ENCODE measurements at regions not wholly inside any gene's neighbourhood (a gene's known extent, or its start where the extent isn't known, plus 50 kb on each side); places are given as distances from the start of the nearest gene placed in this dataset.

DNA sequence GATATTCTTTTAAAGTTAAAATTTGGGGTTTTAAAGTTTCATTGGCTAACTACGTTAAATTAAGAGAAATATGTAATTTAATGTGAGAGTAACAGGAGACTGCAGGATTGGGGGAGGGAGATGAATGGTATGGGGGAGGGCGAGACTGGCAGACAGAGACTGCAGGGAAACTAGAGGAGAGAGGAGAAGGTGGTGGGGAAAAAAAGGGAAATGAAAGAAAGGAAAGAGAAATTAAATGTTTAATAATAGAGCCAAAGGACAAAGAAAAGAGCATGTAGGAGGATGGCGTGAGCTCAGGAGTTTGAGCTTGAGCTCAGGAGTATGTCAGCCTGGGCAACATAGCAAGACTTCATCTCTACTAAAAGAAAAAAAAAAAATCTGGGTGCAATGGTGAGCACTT is 115.9 kb downstream of the RFC3 start:
- no peak for TF ChIP-seq GATA2 (IDR thresholded peaks at IDR 0.05; ENCODE audit: low read depth, low read length)
- no peak for TF ChIP-seq GATA3 (IDR thresholded peaks at IDR 0.05; ENCODE audit: low read depth, low read length)

DNA sequence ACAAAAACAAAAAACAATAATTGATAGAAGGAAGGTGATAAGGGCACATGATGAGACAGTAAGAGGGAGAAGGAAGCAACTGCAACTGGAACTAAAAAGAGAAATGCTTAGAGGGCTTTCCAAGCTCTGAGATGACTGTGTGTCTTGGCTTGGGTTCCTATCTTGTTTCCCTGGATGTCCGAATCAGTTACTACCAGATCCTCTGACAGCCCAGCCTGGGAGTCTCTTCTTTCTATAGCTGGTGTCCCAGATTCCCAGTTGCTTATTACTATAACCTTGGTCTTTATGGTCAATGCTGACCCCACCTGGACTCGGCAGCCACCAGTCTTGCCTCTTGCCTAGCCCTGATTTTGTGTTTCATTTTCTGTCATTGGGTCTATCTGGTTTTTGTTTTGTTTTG is 116.4 kb downstream of the RFC3 start:
- TF ChIP-seq GATA3 (IDR thresholded peaks at IDR 0.05; ENCODE audit: low read depth, low read length) (no peak), GATA2 (IDR thresholded peaks at IDR 0.05; ENCODE audit: low read depth, low read length) (no peak)

DNA sequence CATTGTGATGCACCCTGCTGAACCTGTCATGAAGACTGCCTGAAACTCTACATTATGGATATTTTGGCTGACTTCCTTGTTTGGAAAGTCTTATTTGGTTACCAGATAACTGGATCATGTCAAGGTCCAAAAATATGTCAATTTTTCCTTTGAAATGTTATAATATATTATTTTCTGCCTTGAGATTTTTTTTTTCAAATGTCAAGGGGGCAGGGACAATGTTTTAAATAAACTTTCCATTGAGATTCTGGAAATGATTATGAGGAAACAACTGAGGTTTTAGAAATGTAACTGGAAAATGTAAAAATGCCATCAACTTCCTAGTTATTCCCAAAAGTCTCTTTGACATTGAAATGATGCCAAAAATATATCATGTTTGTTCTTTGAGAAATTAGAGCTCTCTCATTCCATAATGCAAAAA is 117.0 kb downstream of the RFC3 start:
- TF ChIP-seq GATA3 (IDR thresholded peaks at IDR 0.05; ENCODE audit: low read depth, low read length) (no peak), GATA2 (IDR thresholded peaks at IDR 0.05; ENCODE audit: low read depth, low read length) (no peak)

DNA sequence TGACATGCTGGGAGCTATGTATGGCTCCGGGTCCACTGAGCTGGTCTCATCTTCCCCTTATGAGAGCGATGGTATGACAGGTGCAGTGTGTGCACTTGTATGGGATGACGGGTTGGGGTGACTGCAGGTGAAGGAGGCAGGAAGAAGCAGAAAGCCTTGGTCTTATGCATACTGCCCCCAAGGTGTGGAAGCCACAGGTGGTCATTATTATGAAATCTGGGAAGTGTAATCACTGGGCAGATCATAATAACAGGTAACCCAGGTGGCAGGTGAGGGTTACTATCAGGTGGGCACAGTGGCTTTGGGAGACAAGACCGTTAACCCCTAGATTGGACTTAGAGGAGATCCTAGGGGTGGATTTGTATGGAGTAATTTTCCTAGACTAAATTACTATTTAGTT is 118.0 kb downstream of the RFC3 start:
- TF ChIP-seq GATA2 (IDR thresholded peaks at IDR 0.05; ENCODE audit: low read depth, low read length) (no peak), GATA3 (IDR thresholded peaks at IDR 0.05; ENCODE audit: low read depth, low read length) (no peak)

DNA sequence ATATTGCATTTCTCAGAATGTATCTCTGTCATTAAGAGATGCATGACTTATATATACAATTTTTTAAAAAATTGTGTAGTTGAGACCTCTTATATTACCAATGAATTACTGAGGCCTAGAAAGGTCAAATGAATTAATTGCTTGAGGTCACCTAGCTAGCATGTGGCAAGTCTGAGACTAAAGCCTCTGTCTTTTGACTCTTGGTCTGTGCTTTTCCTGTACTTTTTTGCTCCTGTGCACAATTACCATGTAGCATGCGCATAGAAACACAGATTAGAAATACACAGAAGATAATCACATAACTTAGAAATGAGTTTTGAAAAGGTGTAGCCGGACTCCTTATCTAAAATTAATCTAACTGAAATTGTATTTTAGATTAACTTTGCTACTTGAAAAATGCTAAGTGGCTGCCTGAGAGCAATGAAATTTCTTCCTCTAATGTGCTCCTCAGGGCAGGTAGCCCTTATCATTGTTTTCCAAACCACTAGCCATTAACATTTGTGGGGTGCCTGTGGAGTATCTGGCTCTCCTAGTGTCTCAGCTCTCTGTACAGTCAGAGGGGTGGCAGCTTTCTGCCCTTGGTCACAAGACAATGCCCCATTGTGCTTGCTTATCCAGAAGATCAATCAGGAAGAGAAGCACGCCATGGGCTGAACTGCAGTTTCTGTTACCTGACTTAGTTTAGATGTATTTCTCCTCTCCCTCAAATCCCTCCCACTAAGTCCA is 119.6 kb downstream of the RFC3 start:
- TF ChIP-seq GATA2 (IDR thresholded peaks at IDR 0.05; ENCODE audit: low read depth, low read length) (peak; percentile 67), GATA3 (IDR thresholded peaks at IDR 0.05; ENCODE audit: low read depth, low read length) (no peak; the same call in 1 of the 2 replicates)

DNA sequence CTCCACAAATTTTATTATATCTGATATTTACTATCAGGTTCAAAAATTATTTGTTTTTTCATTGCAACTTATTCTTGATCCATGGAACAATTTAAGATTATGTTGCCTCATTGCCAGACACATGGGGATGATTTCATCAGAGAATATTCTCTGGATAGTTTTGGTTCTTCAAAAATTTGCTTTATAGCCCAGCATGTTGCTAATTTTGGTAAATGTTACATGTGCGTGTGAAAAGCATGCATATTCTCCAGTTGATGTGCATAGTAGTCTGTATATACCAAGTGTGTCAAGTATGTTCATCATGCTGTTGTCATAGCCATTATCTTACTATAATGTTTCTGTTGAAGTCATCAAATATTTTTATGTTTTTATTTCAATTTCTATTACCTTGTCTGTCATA is 122.3 kb downstream of the RFC3 start:
- TF ChIP-seq GATA2 (IDR thresholded peaks at IDR 0.05; ENCODE audit: low read depth, low read length) (no peak), GATA3 (IDR thresholded peaks at IDR 0.05; ENCODE audit: low read depth, low read length) (no peak)

DNA sequence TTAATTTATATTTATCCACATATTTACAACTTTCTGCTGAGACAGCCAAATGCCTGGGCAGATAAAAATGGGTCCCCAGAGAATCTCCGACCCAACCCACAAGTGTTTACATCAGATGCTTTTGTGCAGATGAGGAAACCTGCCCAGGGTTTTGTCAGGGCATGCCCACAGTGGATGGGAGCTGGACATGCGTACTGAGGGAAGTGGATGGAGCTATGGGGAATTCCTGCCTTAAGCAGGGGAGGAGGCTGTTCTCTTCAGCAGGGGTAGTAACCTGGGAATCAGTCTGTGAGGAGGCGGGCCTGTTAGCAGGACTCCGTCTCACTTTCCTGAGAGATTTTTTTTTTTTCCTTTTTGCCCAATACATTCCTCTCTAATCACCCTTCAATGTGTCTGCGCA is 122.9 kb downstream of the RFC3 start:
- TF ChIP-seq GATA2 (IDR thresholded peaks at IDR 0.05; ENCODE audit: low read depth, low read length) (no peak), GATA3 (IDR thresholded peaks at IDR 0.05; ENCODE audit: low read depth, low read length) (no peak)

DNA sequence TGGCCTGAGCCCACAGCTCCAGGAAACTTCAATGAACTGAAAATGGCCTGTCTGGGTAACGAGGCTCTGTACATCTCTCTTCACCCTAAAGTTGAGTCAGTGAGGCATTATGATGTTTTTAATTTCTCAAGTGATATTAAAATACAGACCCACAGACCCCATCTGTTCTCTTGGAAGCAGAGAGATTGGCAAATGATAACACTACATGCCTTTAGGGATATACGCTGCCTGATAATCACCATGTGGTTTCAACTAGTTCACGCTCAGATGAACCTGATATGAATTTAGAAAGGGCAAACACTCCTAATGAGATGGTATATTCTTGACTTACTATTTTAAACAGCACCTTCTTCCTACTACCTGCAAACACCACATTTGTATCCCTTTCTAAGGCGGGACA is 127.5 kb downstream of the RFC3 start:
- peak; percentile 100 for TF ChIP-seq GATA3 (IDR thresholded peaks at IDR 0.05; ENCODE audit: low read depth, low read length)
- peak; percentile 98 for TF ChIP-seq GATA2 (IDR thresholded peaks at IDR 0.05; ENCODE audit: low read depth, low read length)

DNA sequence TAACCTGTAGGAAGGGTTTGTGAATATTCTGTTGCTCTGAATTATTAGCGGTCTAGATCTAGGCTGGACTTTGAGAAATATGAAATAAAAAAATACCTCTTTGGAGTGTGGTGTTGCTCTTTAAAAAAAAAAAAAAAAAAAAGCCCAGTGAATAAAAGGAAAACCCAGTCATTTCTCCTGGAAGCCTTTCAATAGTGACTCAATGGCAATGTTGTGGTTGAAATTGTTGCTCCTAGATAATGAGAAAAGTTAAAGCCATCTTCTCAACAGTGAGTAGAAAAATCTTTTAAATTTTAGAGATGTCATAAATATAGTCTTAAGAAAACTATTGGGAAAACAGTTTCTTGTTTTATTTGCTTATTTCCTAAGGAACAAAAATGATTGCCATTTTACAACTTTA is 135.3 kb downstream of the RFC3 start:
- no peak for TF ChIP-seq GATA3 (IDR thresholded peaks at IDR 0.05; ENCODE audit: low read depth, low read length)
- no peak for TF ChIP-seq GATA2 (IDR thresholded peaks at IDR 0.05; ENCODE audit: low read depth, low read length)

DNA sequence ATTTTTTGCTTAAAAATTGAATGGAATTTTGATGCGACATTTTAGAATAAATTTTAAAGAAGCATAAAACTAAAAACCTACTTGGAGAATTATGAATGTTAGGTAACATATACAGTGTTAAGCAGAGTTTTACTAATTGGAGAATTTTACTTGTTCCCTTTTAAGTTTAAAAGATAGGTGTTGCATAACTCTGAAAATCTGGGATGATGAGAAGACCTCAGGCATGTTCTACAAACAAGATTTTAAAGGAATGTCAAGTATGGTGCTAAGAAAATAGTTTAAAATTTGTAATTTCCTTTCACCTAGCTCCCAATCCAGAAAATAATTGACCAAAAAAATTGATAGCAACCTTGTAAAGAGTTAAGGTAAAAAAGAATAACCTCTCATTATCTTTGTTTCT is 135.8 kb downstream of the RFC3 start:
- TF ChIP-seq GATA3 (IDR thresholded peaks at IDR 0.05; ENCODE audit: low read depth, low read length) (no peak), GATA2 (IDR thresholded peaks at IDR 0.05; ENCODE audit: low read depth, low read length) (no peak)

DNA sequence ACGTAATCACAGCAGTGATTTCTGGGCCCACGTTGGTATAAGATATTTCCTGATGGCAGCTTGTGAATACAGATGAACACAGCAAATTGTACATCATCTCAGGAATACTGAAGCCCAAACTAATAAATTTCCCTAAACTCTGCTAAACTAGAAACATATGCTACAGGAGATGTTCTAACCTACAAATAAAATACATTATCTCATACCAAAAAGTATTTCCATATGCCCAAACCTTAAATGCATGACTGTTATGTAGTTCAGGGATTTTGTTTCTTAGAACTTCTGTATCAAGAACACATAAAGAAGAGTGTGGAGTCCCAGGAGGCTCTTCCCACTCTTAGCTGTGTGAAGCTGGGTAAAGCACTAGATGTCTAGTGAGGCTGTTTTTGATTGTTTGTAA is 138.4 kb downstream of the RFC3 start:
- no peak for TF ChIP-seq GATA2 (IDR thresholded peaks at IDR 0.05; ENCODE audit: low read depth, low read length)
- TF ChIP-seq GATA3 (IDR thresholded peaks at IDR 0.05; ENCODE audit: low read depth, low read length): no peak

DNA sequence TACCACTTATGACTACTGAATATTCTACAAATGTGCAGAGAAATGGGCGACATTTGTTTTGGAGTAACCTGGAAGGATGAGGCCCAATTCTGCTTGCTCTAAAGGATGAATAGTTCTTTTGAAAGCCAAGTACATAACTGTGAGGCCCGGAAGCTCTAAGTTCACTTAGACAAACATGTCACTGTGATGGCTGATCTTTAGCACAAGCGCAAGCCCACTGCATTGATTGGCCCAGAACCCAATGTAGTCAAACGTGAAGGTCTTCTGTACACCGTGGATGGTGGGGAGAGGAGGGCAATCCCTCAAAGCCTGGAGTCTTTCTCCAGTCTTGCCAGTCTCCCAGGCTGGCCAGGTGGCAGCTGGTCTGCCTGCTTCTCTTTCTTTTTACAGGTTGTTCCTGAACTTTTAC is 139.6 kb downstream of the RFC3 start:
- TF ChIP-seq GATA3 (IDR thresholded peaks at IDR 0.05; ENCODE audit: low read depth, low read length) (no peak), GATA2 (IDR thresholded peaks at IDR 0.05; ENCODE audit: low read depth, low read length) (no peak)

DNA sequence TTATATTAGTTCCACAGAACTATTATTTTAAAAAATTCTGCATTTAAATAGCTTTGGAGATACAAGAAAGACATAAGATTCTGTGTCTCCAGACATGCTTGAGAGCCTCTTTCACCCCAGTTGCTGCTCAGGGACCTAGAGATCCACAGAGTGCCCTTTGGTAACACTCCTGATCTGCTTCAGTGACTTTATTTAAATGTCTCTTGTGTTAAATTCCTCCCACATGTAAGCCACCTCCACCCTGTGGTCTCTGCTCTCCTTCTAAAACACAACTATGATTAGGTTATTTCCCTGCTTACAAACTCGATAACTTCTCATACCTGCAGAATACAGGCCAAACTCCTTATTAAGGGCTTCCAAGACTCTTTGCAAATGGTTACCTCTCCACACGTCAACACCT is 141.0 kb downstream of the RFC3 start:
- TF ChIP-seq GATA3 (IDR thresholded peaks at IDR 0.05; ENCODE audit: low read depth, low read length) (no peak), GATA2 (IDR thresholded peaks at IDR 0.05; ENCODE audit: low read depth, low read length) (no peak)

DNA sequence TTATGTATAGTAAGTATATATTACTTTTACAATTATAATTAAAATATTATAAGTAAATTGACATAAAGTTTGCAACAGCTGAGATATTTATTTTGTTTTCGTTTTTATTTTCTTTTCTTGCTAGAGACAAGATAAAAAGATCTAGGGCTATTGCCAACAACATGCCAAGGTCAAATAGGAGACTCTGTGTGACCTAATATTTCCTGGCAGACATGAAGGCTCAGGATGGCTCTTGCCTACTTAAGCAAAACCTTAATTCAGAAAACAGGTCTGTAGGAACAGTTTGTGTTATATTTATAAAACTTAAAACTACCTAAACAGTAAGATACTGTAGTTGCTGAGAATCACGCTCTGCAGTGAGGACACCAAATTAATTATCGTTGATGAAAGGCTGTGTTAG is 145.2 kb downstream of the RFC3 start:
- no peak for TF ChIP-seq GATA3 (IDR thresholded peaks at IDR 0.05; ENCODE audit: low read depth, low read length)
- no peak for TF ChIP-seq GATA2 (IDR thresholded peaks at IDR 0.05; ENCODE audit: low read depth, low read length)

DNA sequence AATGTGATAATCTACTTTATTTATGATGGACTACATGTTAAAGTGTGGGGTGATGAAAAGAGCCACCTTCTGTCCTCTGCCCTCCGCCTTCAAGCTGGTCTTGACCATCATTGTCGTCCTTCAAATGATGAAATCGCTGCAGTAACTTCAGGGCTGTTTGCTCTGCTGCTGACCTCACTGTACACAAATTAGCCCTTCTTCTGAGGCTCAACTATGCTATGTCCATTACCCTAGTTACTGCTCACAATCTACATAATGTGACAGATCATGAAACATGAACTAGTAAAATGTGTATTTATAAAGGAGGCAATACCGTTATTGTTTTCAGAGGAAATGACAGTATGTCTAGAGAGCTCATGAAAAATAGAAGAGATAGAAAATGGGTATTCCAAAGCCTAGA is 145.9 kb downstream of the RFC3 start:
- TF ChIP-seq GATA2 (IDR thresholded peaks at IDR 0.05; ENCODE audit: low read depth, low read length) (no peak), GATA3 (IDR thresholded peaks at IDR 0.05; ENCODE audit: low read depth, low read length) (no peak)

Data from SH-SY5Y (cell line).